K562 (cell line): ENCODE measurements at regions not wholly inside any gene's neighbourhood (a gene's known extent, or its start where the extent isn't known, plus 50 kb on each side); places are given as distances from the start of the nearest gene placed in this dataset.

Source experiments
- ATAC-seq: fragments of 200-7000 bp; cut with Tn5 transposase; 3 replicates; pipeline ENCODE4 v1.9.1; 2020; ENCODE audit warnings: moderate library complexity
- BruUV-seq: library from RNA; stranded (reverse); fragments of 400-500 nt; replicated peaks from 2 replicates; lab custom pipeline; 2021; lab: Mats Ljungman, UMichigan
- CTCF ChIA-PET: fragments of 300-600 bp; formaldehyde crosslinking; extraction: SDS; loops from one replicate; lab custom pipeline; 2021; ENCODE audit warnings: low intra/inter-chr PET ratio; lab: Yijun Ruan, JAX
- POLR2A ChIA-PET: fragments of 300-600, 350-650 bp; sonication (Branson Sonifier 250); formaldehyde crosslinking; extraction: SDS; loops from one replicate; lab custom pipeline; 2021; ENCODE audit warnings: antibody characterized with exemption, inconsistent platforms; lab: Yijun Ruan, JAX
- DNase-seq, 4 experiments: peaks; one replicate each; pipeline versions ENCODE4 v3.0.0 to v3.0.0-alpha.2; 2011 to 2018; ENCODE audit warnings: low spot score in 3 of 4, mixed read lengths in 3 of 4; ENCODE audit errors: extremely low read depth in 1 of 4
- FAIRE-seq: peaks from 2 replicates; lab custom pipeline; 2011; peaks lifted over from hg19 to GRCh38; lab: Jason Lieb, UNC
- H2AFZ ChIP-seq: 2 replicates; pipeline ENCODE4 v1.6.0; 2011; ENCODE audit warnings: low read depth, low read length, control low read depth, inconsistent platforms
- H3K27ac ChIP-seq: fragments of 200-600 bp; 3 replicates; pipeline ENCODE4 v1.8.0; 2011; ENCODE audit warnings: low read depth, mild to moderate bottlenecking, control low read depth, inconsistent platforms, low read length, moderate library complexity, mixed read lengths; ENCODE audit errors: extremely low read depth
- H3K27me3 ChIP-seq, 2 experiments: fragments of 300-600 bp in 1 of 2; 2 replicates in 1 of 2; 3 replicates in 1 of 2; pipeline versions ENCODE4 v1.6.0 to v1.8.0; 2011; ENCODE audit warnings: inconsistent platforms in 2 of 2, low read length in 2 of 2, mild to moderate bottlenecking in 1 of 2, mixed read lengths in 1 of 2, moderate library complexity in 1 of 2; ENCODE audit not compliant: control insufficient read depth in 2 of 2, insufficient read depth in 2 of 2
- H3K36me3 ChIP-seq: fragments of 300-600 bp; 3 replicates; pipeline ENCODE4 v1.8.0; 2011; ENCODE audit warnings: mild to moderate bottlenecking, low read length, inconsistent platforms; ENCODE audit not compliant: control insufficient read depth, insufficient read depth
- H3K4me1 ChIP-seq, 2 experiments: fragments of 200-600 bp in 1 of 2; replicated peaks in 1 of 2; 2 replicates in 1 of 2; 3 replicates in 1 of 2; pipeline versions ENCODE4 v1.5.1 to v1.8.0; 2011; ENCODE audit warnings: inconsistent platforms in 2 of 2, low read length in 2 of 2, mild to moderate bottlenecking in 1 of 2, mixed read lengths in 1 of 2, moderate library complexity in 1 of 2; ENCODE audit not compliant: control insufficient read depth in 2 of 2, insufficient read depth in 2 of 2
- H3K4me2 ChIP-seq: 2 replicates; pipeline ENCODE4 v1.6.1; 2011; ENCODE audit warnings: low read length, control low read depth, inconsistent platforms, mixed read lengths; ENCODE audit not compliant: insufficient read depth
- H3K4me3 ChIP-seq: fragments of 200-600 bp; sonication (generic), shearing (Covaris generic); 2 replicates; pipeline ENCODE4 v1.5.1; 2016; ENCODE audit warnings: control low read depth, inconsistent platforms
- H3K79me2 ChIP-seq: fragments of 200-600 bp; 3 replicates; pipeline ENCODE4 v1.8.0; 2011; ENCODE audit warnings: low read length, inconsistent platforms; ENCODE audit not compliant: control insufficient read depth, insufficient read depth
- H3K9ac ChIP-seq, 2 experiments: 2 replicates each; pipeline versions ENCODE4 v1.6.0 to v1.6.1; 2011; ENCODE audit warnings: low read depth in 2 of 2, low read length in 2 of 2, control low read depth in 1 of 2, inconsistent platforms in 1 of 2, mild to moderate bottlenecking in 1 of 2, mixed read lengths in 1 of 2; ENCODE audit not compliant: insufficient read depth in 1 of 2
- H3K9me1 ChIP-seq: one replicate; pipeline ENCODE4 v1.6.0; 2011; ENCODE audit warnings: inconsistent platforms, mild to moderate bottlenecking, low read length, moderate library complexity; ENCODE audit not compliant: control insufficient read depth, insufficient read depth
- H3K9me3 ChIP-seq: replicated peaks from 2 replicates; pipeline ENCODE4 v1.5.1; 2011; ENCODE audit warnings: low read depth, low read length, inconsistent platforms; ENCODE audit not compliant: control insufficient read depth, insufficient read depth
- H4K20me1 ChIP-seq: replicated peaks from 2 replicates; pipeline ENCODE4 v1.6.1; 2011; ENCODE audit warnings: low read length, inconsistent platforms, mixed read lengths; ENCODE audit not compliant: control insufficient read depth, insufficient read depth
- BACH1 ChIP-seq: fragments of 200-800 bp; sonication (Bioruptor generic); IDR thresholded peaks from 2 replicates; pipeline ENCODE4 v1.6.1; 2016; ENCODE audit warnings: missing genetic modification characterization, missing compliant biosample characterization
- CHCHD3 ChIP-seq: fragments of 250-450 bp; sonication (Bioruptor Pico); IDR thresholded peaks from 2 replicates; pipeline ENCODE4 v2.1.2; 2022; ENCODE audit warnings: mild to moderate bottlenecking
- EP300 ChIP-seq: IDR thresholded peaks from 2 replicates; pipeline ENCODE4 v1.6.1; 2012; ENCODE audit warnings: low read length, improper control_type of control experiment
- IFI16 ChIP-seq: fragments of 250-450 bp; sonication (Bioruptor Pico); IDR thresholded peaks from 2 replicates; pipeline ENCODE4 v2.1.2; 2022; ENCODE audit warnings: mild to moderate bottlenecking, inconsistent platforms
- POLR2AphosphoS5 ChIP-seq: IDR thresholded peaks from 2 replicates; pipeline ENCODE4 v1.6.1; 2011; ENCODE audit warnings: mild to moderate bottlenecking, low read depth, low read length, moderate library complexity; ENCODE audit not compliant: control insufficient read depth, insufficient read depth
- ZNF586 ChIP-seq: fragments of 450-650 bp; formaldehyde crosslinking; conservative IDR thresholded peaks from 2 replicates; pipeline ENCODE4 v1.4.0; 2020; ENCODE audit warnings: mild to moderate bottlenecking, moderate library complexity
- WGBS: fragments of 100-300 bp; shearing (Covaris generic); methylation state at CpG from one replicate; pipeline ENCODE4 v1.1.6; 2016; ENCODE audit warnings: low coverage, mixed read lengths; ENCODE audit not compliant: insufficient coverage; ENCODE audit errors: missing lambda C conversion rate; 5-methylcytosine and 5-hydroxymethylcytosine counted together
- in situ Hi-C: fragments of 300-500 bp; cut with MboI; formaldehyde crosslinking; loops from 4 replicates; pipeline ENCODE4 v1.15.0; 2018; ENCODE audit warnings: inconsistent platforms, mixed read lengths
- intact Hi-C: fragments of 100-400 bp; cut with micrococcal nuclease; formaldehyde crosslinking; loops from 2 replicates; pipeline ENCODE4 v1.14.2; 2022
- TF ChIP-seq, protein P1 (sequence below), 2 experiments: fragments of 450-650 bp in 1 of 2; IDR thresholded peaks; 2 replicates each; pipeline ENCODE4 v1.6.1; 2011 to 2017; ENCODE audit warnings: low read depth in 2 of 2, antibody characterized with exemption in 1 of 2, borderline replicate concordance in 1 of 2, low read length in 1 of 2, mild to moderate bottlenecking in 1 of 2, mixed read lengths in 1 of 2; ENCODE audit not compliant: control insufficient read depth in 1 of 2
- TF ChIP-seq, protein P2 (sequence below): fragments of 450-650 bp; IDR thresholded peaks from 2 replicates; pipeline ENCODE4 v1.6.1; 2016; ENCODE audit warnings: low read depth, mild to moderate bottlenecking, moderate library complexity

DNA sequence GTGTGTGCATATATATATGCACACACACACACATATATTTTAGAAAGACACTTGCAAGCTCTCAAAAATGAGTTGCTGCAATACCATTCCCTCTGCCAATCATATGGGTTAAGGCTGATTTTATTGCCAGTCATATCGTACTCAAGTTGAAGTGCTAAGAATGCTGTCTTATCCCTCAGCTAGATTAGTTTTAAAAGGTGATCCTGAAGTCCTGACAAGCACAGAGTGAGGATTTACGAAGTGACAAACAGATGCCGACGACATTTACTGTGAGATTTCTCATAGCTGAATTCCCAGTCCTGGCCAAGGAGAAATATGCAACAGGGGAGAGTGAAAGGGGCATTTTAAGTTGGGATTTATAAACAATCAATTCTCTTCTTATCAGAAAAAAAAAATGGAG lies 126.2 kb upstream of the RBFOX1 start:
- no peak for ATAC-seq
- DNase-seq: no peak
- TF ChIP-seq ZNF586 (CRISPR knock-in tag) (no peak), BACH1 (no peak), CHCHD3 (CRISPR knock-in tag) (no peak), EP300 (no peak), IFI16 (CRISPR knock-in tag) (no peak), POLR2AphosphoS5 (no peak)
- TF ChIP-seq, protein P1, sequence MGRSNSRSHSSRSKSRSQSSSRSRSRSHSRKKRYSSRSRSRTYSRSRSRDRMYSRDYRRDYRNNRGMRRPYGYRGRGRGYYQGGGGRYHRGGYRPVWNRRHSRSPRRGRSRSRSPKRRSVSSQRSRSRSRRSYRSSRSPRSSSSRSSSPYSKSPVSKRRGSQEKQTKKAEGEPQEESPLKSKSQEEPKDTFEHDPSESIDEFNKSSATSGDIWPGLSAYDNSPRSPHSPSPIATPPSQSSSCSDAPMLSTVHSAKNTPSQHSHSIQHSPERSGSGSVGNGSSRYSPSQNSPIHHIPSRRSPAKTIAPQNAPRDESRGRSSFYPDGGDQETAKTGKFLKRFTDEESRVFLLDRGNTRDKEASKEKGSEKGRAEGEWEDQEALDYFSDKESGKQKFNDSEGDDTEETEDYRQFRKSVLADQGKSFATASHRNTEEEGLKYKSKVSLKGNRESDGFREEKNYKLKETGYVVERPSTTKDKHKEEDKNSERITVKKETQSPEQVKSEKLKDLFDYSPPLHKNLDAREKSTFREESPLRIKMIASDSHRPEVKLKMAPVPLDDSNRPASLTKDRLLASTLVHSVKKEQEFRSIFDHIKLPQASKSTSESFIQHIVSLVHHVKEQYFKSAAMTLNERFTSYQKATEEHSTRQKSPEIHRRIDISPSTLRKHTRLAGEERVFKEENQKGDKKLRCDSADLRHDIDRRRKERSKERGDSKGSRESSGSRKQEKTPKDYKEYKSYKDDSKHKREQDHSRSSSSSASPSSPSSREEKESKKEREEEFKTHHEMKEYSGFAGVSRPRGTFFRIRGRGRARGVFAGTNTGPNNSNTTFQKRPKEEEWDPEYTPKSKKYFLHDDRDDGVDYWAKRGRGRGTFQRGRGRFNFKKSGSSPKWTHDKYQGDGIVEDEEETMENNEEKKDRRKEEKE (IDR thresholded peaks at IDR 0.05; ENCODE audit: borderline replicate concordance in 1 of 2, control insufficient read depth in 1 of 2, low read depth in 2 of 2, low read length in 1 of 2): no peak
- TF ChIP-seq, protein P2, sequence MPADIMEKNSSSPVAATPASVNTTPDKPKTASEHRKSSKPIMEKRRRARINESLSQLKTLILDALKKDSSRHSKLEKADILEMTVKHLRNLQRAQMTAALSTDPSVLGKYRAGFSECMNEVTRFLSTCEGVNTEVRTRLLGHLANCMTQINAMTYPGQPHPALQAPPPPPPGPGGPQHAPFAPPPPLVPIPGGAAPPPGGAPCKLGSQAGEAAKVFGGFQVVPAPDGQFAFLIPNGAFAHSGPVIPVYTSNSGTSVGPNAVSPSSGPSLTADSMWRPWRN: no peak
- H3K9me1 ChIP-seq: no peaks in the 10 kb centered on the region
- H3K9ac ChIP-seq: no peak overlapping the region
- no peak overlapping the region for H3K4me3 ChIP-seq
- no peaks in the 10 kb centered on the region for H3K79me2 ChIP-seq
- no peaks in the 10 kb centered on the region for H4K20me1 ChIP-seq
- H3K36me3 ChIP-seq: no peaks in the 10 kb centered on the region
- POLR2A ChIA-PET: interaction anchor here (0.5 to 0.7 kb wide), 2 partner anchors 46 to 467 kb away, joined by 3 to 4 read pairs; no protein-coding TSS in a partner anchor
- H2AFZ ChIP-seq: no peak overlapping the region
- no peaks in the 10 kb centered on the region for H3K27me3 ChIP-seq
- CTCF ChIA-PET: no interaction called here
- no peaks in the 10 kb centered on the region for H3K4me1 ChIP-seq
- no TSS peak for BruUV-seq
- intact Hi-C loops: no loop called here
- WGBS: 0% methylated on average over 4 of the region's 4 CpGs
- no peak for FAIRE-seq
- no peak overlapping the region for H3K4me2 ChIP-seq
- no peak overlapping the region for H3K27ac ChIP-seq
- in situ Hi-C loops: no loop called here
- no peaks in the 10 kb centered on the region for H3K9me3 ChIP-seq
